Stimulated activated CD8-positive, alpha-beta memory T cell treated with anti-CD3 and anti-CD28 coated beads, Interleukin-4, amount 100 ng/mL, for 24 hours (primary cell): ENCODE measurements at regions not wholly inside any gene's neighbourhood (a gene's known extent, or its start where the extent isn't known, plus 50 kb on each side); places are given as distances from the start of the nearest gene placed in this dataset.
"Not testable (repeated sequence)": the region's sequence is repeated elsewhere in the genome, so short reads cannot be mapped to it uniquely, and the experiment has no call there.

Experiments
- DNase-seq: peaks from one replicate; pipeline ENCODE4 v3.0.0-alpha.2; 2020; ENCODE audit warnings: low read depth

- no peak for DNase-seq
These were observed 56.3 kb downstream of the SOX14 start for GRCh38 chr3:137820366-137820765.

GRCh38 chr3:137835096-137835495, 71.0 kb downstream of the SOX14 start:
- DNase-seq, result no peak

GRCh38 chr3:137845194-137845593, 81.1 kb downstream of the SOX14 start:
- DNase-seq, result no peak

- no peak for DNase-seq
These were observed 81.6 kb downstream of the SOX14 start for GRCh38 chr3:137845666-137846065.

GRCh38 chr3:137852391-137852830, 88.3 kb downstream of the SOX14 start:
- no peak for DNase-seq

GRCh38 chr3:137854533-137855261, 90.6 kb downstream of the SOX14 start:
- DNase-seq, result no peak

GRCh38 chr3:137866001-137866400, 101.9 kb downstream of the SOX14 start:
- no peak for DNase-seq

GRCh38 chr3:137866933-137867332, 102.8 kb downstream of the SOX14 start:
- DNase-seq, result no peak

GRCh38 chr3:137867611-137868010, 103.5 kb downstream of the SOX14 start:
- no peak for DNase-seq

GRCh38 chr3:137869022-137869421, 104.9 kb downstream of the SOX14 start:
- DNase-seq, result no peak

- not testable (repeated sequence) for DNase-seq
These were observed 108.5 kb downstream of the SOX14 start for GRCh38 chr3:137872589-137872988.

GRCh38 chr3:137896842-137897241, 113.1 kb upstream of the CLDN18 start:
- DNase-seq, result not testable (repeated sequence)

- no peak for DNase-seq
These were observed 102.8 kb upstream of the CLDN18 start for GRCh38 chr3:137906985-137907649.

GRCh38 chr3:137924628-137925027, 85.3 kb upstream of the CLDN18 start:
- DNase-seq, result no peak

- DNase-seq, result no peak
These were observed 84.9 kb upstream of the CLDN18 start for GRCh38 chr3:137925080-137925479.

- DNase-seq, result no peak
These were observed 83.0 kb upstream of the CLDN18 start for GRCh38 chr3:137926991-137927390.

GRCh38 chr3:137930976-137931375, 79.0 kb upstream of the CLDN18 start:
- no peak for DNase-seq

GRCh38 chr3:137938876-137939275, 71.1 kb upstream of the CLDN18 start:
- no peak for DNase-seq

GRCh38 chr3:137944593-137944992, 65.4 kb upstream of the CLDN18 start:
- DNase-seq, result no peak

- DNase-seq, result peak; percentile 26
These were observed 63.5 kb upstream of the CLDN18 start for GRCh38 chr3:137946356-137946973.

- no peak for DNase-seq
These were observed 62.8 kb upstream of the CLDN18 start for GRCh38 chr3:137947117-137947516.

GRCh38 chr3:137948400-137949072, 61.4 kb upstream of the CLDN18 start:
- no peak for DNase-seq

- no peak for DNase-seq
These were observed 51.3 kb upstream of the CLDN18 start for GRCh38 chr3:137958636-137959035.
